Left ventricle myocardium inferior (tissue), 1 donor: ENCODE measurements at regions not wholly inside any gene's neighbourhood (a gene's known extent, or its start where the extent isn't known, plus 50 kb on each side); places are given as distances from the start of the nearest gene placed in this dataset.
"Not testable (repeated sequence)": the region's sequence is repeated elsewhere in the genome, so short reads cannot be mapped to it uniquely, and the experiment has no call there.

Source experiments
- DNase-seq: peaks from one replicate; pipeline ENCODE4 v3.0.0-alpha.2; 2020
- H3K27ac ChIP-seq: fragments of 200-600 bp; replicated peaks from 2 replicates; pipeline ENCODE4 v1.8.0; 2021
- H3K27me3 ChIP-seq: fragments of 200-600 bp; 2 replicates; pipeline ENCODE4 v1.8.0; 2021; ENCODE audit warnings: low read depth
- H3K36me3 ChIP-seq: fragments of 200-600 bp; 2 replicates; pipeline ENCODE4 v1.8.0; 2021
- H3K4me1 ChIP-seq: fragments of 200-600 bp; 2 replicates; pipeline ENCODE4 v1.8.0; 2021
- H3K4me3 ChIP-seq: fragments of 200-600 bp; 2 replicates; pipeline ENCODE4 v1.8.0; 2021; ENCODE audit warnings: mild to moderate bottlenecking, moderate library complexity
- H3K9me3 ChIP-seq: fragments of 200-600 bp; replicated peaks from 2 replicates; pipeline ENCODE4 v1.8.0; 2021
- intact Hi-C: fragments of 100-400 bp; cut with micrococcal nuclease; formaldehyde crosslinking; loops from one replicate; pipeline ENCODE4 v1.11.0; 2022
- TF ChIP-seq, protein P1 (sequence below): fragments of 200-600 bp; IDR thresholded peaks from 2 replicates; pipeline ENCODE4 v1.8.0; 2021; ENCODE audit warnings: antibody characterized with exemption, mild to moderate bottlenecking, borderline replicate concordance
- donor health status: DM: no; HTN: yes; CAD: no; lungs with severe emphysema.

DNA sequence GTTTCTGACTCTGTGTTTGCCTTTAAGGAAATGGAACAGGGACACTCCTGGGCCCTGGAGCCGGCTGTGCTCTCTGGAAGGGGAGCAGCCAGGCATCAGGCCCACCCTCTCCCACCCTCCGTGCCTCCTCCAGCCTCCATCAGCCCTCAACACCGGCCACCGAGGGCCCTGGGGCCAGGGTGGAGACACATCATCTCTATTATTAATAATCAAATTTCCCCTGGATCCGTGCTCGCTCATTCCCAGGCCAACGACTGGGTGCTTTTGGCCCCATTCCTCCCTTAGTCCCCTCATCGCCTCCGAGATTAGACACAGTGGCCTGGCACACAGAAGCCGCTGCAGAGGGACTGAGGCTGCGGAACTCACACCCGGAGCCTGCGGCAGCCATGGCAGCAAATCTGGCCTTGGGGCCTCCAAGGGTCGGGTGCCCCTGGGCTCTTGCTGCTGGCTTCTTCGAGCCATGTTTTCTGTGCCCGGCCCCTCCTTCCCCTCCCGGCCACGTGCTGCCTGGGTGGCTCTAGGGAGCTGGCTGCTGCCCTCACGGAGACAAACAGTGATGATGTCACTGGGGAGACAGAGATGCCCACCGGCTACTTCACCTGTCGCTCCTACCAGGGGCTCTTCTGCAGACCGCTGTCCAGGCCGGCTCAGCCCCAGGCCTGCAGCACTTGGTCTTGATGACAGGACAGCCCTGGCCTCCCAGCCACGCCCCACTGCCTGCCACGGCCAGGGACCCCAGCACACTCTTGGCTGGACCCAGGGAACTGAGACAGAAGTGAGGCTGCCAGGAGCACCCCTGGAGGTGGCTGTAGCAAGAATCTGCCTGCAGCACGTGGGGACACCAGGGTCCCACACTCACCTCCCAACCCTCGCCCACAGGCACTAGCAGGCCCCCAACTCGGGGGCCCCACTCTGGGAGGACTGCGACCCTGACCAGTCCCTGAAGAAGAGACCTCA, 76.6 kb upstream of the PPP1R26 start:
- Histone ChIP-seq H3K27me3 (peaks cover 94% of the 10 kb centered on the region), H3K4me3 (no peak overlapping the region), H3K27ac (no peak overlapping the region), H3K4me1 (no peaks in the 10 kb centered on the region), H3K9me3 (peaks cover 13% of the 10 kb centered on the region), H3K36me3 (no peaks in the 10 kb centered on the region)
- intact Hi-C loops = no loop called here
- no peak for DNase-seq
- TF ChIP-seq, protein P1, sequence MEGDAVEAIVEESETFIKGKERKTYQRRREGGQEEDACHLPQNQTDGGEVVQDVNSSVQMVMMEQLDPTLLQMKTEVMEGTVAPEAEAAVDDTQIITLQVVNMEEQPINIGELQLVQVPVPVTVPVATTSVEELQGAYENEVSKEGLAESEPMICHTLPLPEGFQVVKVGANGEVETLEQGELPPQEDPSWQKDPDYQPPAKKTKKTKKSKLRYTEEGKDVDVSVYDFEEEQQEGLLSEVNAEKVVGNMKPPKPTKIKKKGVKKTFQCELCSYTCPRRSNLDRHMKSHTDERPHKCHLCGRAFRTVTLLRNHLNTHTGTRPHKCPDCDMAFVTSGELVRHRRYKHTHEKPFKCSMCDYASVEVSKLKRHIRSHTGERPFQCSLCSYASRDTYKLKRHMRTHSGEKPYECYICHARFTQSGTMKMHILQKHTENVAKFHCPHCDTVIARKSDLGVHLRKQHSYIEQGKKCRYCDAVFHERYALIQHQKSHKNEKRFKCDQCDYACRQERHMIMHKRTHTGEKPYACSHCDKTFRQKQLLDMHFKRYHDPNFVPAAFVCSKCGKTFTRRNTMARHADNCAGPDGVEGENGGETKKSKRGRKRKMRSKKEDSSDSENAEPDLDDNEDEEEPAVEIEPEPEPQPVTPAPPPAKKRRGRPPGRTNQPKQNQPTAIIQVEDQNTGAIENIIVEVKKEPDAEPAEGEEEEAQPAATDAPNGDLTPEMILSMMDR = no peak

DNA sequence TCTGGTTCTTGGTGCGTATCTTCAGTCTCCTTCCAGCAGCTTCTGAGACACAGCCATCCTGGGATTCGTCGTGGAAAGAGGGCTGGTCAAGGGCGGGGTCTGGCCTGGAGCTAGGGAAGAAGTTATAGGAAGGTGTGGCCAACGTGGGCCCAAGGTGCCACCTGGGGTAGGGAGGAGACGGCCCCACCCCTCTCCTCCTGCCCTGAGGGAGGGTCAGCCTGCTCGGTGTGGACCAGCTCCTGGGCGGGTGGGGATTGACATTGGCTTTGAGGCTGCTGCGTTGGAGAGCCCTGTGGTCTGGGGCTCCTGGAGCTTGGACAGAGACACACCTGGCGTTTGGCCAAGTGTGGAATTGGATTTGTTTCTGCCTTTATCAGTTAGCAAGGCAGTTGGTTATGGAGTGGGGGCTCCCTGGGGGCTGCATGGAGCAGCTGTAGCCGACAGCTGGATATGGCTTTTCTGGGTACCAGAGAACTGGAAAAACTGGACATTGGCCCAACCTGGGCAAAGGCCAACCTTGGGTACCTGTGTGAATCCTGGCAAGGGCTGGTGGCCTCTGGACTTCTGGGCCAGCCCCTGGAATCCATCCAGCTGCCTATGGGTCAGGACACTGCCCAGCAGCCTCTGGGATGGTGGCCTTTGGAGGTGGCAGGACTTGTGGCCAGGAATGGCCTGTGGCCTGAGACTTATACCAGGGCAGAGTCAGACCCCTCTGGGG, 75.7 kb upstream of the PPP1R26 start:
- no peak for DNase-seq
- no peaks in the 10 kb centered on the region for H3K36me3 ChIP-seq
- H3K27ac ChIP-seq = no peak overlapping the region
- H3K27me3 ChIP-seq = peaks cover 94% of the 10 kb centered on the region
- intact Hi-C loops = no loop called here
- peaks cover 15% of the 10 kb centered on the region for H3K9me3 ChIP-seq
- TF ChIP-seq, protein P1 = no peak
- H3K4me1 ChIP-seq = no peaks in the 10 kb centered on the region
- H3K4me3 ChIP-seq = no peak overlapping the region

DNA sequence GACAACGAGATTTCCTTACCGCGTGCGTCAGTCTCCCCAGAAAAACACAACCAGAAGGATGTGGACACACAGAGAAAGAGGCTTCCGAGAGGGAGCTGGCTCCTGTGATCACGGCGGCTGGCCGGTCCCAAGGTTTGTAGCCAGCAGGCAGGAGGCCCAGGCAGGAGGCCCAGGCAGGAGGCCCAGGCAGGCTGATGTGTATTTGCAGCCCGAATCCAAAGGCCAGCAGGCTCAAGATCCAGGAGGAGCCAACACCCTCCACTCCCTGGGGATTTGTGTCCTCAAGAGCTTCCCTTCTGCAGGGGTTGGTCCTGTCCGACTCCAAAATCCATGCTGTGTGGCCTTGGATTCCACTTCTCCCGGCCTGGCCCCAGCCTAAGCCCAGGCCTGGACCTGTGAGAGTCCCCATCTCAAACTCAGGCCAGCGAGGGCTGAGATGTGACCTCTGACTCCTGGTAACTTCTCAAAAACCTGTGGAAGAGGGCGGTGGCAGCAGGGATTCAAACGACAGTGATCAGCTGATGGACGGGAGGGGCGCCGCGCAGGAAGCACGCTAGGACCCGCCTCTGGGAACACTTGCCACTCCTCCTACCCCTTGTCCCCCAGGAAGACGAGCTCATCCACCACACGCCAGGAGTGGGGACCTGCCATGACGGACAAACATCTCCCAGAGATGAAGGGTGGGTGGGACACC, 75.0 kb upstream of the PPP1R26 start:
- Histone ChIP-seq H3K9me3 (peaks cover 15% of the 10 kb centered on the region), H3K4me3 (no peak overlapping the region), H3K27ac (no peak overlapping the region), H3K36me3 (no peaks in the 10 kb centered on the region), H3K27me3 (peaks cover 94% of the 10 kb centered on the region), H3K4me1 (no peaks in the 10 kb centered on the region)
- intact Hi-C loops = no loop called here
- TF ChIP-seq, protein P1 = no peak
- DNase-seq = no peak

DNA sequence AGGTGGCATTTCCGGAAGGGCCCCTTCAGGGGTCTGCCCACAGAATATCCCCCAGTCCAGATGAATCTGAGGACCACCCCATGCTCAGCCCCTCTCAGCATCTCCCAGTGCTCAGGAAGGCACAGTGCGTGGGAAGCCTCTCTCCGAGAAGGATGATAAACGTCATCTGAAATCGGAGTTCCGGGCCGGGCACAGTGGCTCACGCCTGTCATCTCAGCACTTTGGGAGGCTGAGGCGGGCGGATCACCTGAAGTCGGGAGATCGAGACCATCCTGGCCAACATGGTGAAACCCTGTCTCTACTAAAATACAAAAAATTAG, 74.5 kb upstream of the PPP1R26 start:
- H3K4me1 ChIP-seq, H3K36me3 ChIP-seq, DNase-seq, intact Hi-C loops, H3K4me3 ChIP-seq, H3K27ac ChIP-seq: not testable (repeated sequence)
- Histone ChIP-seq H3K9me3 (peaks cover 15% of the 10 kb centered on the region), H3K27me3 (peaks cover 97% of the 10 kb centered on the region)

DNA sequence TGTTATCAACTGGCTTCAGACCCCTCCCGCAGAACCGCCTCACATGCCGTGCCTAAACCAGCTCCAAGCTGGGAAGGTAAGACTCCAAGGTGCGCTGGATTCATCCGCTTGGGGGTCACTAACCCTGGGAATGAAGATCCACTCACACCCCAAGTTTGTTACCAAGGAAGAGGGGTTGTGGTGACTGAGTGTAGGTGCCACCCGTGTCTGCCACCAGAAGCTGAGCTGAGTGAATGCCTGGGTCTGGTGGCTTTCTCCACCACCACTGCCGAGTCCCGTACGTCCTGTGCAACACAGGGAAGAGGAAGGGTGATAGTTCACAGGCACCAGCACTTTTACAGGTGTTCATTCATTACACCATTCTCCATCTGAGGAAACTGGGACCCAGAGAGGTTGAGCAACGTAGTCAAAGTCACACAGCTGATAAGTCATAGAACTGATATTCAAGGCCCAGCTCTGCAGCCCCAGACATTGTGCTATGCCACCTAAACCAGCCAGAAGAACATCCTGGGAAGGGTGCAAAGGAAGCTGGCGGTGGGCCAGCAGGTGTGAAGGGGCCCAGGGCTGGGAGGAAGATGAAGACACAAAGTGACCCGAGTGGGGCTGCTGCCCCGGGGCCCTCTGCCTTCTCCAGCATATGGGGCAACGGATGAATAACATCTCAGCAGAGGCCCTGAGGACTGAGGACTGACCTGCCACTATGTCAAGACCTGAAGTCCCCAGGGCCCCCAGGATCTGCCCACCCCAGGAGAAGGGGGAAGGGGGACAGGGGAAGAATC, 70.9 kb upstream of the PPP1R26 start:
- DNase-seq = no peak
- Histone ChIP-seq H3K4me1 (peaks cover 5% of the 10 kb centered on the region), H3K4me3 (no peak overlapping the region), H3K27ac (no peak overlapping the region), H3K27me3 (peaks cover 98% of the 10 kb centered on the region), H3K36me3 (no peaks in the 10 kb centered on the region), H3K9me3 (peaks cover 15% of the 10 kb centered on the region)
- intact Hi-C loops = no loop called here
- TF ChIP-seq, protein P1 = no peak
